ENCODE measurements at regions not wholly inside any gene's neighbourhood (a gene's known extent, or its start where the extent isn't known, plus 50 kb on each side); places are given as distances from the start of the nearest gene placed in this dataset.

DNA sequence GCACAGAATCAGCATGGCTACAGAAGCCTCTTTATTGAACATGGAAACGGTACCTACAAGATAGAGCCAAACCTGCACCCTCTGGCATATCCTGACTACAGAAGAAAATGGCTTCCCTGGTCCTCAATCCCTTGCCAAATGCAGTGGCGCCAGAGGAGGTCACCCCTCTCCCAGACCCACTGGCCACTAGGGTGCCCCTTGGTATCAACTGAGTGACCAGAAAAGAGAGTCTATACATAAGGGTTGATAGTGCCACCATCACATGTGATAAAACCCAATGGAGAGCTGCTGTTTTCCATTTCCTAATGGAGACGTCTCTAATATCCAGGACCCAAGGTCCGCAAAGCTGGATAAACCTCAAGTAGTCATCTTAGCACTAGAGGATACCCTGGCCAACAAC lies 52.7 kb upstream of the ALK start:
- DNase-seq, result no peak

- no peak for DNase-seq
Observed at GRCh38 chr2:29977284-29977683, 55.9 kb upstream of the ALK start.

DNA sequence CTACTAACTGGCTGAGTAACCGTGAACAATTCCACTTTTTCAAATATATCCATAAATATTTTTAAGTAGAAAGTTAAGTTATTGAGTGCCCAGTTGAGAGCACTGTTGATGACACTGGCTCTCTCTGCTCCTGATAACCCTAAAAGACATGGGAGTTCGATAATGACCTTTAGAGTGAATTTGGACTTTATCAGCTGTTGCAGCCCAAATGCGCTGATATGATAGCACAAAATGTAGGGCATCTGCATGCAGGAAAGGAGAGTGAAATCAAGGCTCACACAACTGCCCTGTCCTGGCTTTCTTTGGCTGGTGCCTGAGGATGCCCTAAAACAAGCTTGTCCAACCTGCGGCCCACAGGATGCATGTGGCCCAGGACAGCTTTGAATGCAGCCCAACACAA lies 60.0 kb upstream of the ALK start:
- DNase-seq, result no peak

DNA sequence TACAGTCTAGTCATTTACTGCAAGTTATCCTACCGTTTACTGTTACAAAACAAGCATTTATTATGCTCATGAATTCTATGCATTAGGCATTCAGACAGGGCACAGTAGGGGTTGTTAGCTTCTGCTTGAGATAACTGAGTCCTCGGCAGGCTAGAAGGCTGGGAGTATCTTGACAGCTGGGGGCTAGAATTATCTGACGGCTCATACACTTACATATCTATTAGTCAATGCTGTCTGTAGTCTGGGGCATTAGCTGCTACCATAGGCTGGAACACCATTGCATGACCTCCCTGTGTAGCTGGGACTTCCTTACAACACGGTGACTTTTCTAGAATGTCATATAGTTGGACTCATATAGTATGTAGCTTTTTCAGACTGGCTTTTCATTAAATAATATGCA lies 61.9 kb upstream of the ALK start:
- DNase-seq, result no peak

DNA sequence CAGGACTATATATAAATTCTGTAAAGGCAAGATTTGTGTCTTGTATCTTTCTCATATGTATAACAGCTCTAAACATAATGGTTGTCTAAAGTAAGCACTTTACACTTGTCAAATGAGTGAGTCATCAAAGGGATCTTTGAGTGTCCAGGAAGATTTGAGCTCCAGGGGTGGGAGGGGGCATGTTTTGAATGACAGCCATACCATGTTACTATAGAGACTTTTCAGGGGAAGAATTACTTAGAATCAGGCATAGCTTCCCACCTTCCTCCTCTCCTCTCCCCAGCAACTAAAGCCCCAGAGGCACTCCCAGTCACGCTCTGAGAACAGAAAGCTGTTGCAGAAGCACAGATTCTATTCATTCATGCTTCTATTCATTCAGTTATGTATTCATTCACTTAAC lies 65.8 kb upstream of the ALK start:
- no peak for DNase-seq

DNA sequence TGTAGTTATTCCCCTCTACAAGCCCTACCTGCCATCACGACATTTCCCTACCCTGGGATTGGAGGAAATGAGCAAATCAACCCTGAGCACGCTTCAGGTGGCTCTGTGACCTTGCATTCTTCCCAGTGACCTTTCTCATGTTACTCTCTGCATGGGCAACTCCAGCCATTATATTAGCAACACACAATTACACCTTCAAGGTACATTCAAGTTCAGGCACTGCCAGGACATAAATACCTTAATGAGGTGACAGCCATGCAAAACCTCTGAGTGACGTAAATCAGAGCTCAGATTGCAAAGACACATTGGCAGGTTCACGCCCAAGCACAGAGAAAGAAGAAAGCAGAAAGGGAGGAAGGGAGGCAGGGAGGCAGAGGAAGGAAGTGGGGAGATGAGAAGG lies 68.7 kb upstream of the ALK start:
- DNase-seq, result no peak

DNA sequence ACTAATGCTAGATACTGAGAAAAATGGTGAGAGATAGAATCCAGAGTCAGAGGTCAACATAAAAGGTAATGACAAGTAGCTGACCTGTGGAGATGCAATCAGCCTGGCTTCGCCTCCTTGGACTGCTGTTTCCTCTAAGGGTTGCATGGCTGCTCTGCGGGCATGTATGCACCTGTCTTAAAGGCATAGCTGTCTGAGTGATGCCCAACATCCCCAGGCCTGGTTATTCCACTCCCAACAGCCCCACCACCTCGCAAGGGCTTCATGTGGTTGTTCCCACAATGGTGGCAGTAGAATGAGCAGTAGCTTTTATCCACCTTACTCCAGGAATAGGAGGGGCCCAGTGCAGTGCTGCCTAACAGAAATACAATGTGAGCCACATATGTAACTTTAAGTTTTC lies 69.7 kb upstream of the ALK start:
- DNase-seq, result no peak

- DNase-seq, result no peak
Observed at GRCh38 chr2:29995241-29995640, 73.9 kb upstream of the ALK start.

GRCh38 chr2:30003128-30003527 lies 81.7 kb upstream of the ALK start:
- no peak for DNase-seq

DNA sequence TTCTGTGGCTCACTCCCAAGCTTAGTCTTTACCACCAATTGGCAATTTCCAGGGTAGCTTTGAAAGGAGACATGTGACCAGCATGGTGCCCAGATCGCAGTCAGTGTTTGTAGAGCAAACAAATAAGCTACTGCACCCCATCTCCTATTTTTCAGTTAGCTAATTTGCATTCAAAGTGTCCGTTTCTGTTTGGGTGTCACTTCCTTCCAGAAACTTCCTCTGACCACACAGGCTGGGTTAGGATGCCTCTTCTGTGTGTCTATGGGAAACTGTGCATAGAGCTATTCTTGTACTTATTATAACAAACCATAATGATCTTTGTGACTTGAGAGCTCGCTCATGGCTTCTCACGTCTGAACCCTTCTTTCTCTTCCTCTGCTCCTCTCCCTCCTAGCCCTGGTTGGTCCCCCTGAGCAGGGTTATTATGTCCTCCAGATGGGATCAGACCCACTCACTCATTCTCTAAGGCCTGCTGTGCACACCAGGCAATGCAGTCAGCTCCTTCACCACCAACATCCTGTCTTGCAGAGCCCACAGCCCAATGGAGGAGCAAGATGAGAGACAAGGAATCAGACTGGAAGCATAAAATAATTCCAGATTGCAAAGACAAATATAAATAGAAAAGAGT lies 101.2 kb upstream of the ALK start:
- no peak for DNase-seq

DNA sequence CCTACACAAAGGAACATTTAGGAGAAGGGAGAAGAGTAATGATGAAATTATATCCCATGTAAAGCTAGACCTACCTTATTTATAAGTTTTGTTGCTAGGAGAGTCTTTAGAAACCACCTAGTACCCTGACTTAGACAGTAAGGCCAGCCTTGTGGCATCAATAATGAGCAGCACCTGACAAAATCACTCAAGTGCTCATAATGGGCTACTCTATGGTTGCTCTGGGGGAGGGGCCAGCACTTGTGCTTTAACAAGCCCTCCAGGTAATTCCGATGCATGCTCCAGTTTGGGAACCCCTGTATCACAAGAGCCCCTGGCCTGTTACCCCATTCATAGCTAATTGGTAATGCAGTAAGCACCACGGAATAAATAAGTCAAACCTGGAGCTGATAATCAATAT lies 102.9 kb upstream of the ALK start:
- DNase-seq, result no peak

GRCh38 chr2:30026091-30027055 lies 105.0 kb upstream of the ALK start:
- peak; percentile 47 for DNase-seq

GRCh38 chr2:30029804-30030203 lies 108.4 kb upstream of the ALK start:
- DNase-seq, result no peak

GRCh38 chr2:30030361-30030760 lies 109.0 kb upstream of the ALK start:
- DNase-seq, result no peak

DNA sequence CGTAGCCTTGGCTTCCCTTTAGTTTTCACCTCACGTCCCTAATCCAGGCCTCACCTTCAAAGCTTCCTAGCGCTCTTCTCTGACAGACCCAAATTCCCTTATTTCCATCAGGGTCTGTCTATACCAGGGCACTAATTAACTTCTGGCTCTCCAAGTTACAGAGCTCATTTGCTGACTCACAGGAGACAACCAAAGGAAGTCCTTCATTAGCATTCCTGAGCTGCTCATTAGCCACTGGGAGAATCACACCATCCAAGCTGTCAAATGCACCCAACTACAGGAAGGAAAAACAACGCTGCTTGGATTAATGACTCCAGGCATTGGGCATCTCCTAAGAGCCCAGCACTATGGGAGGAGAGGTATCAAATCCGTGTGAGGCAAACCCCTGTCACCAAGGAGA lies 109.8 kb upstream of the ALK start:
- no peak for DNase-seq

- no peak for DNase-seq
Observed at GRCh38 chr2:30034052-30034775, 112.6 kb upstream of the YPEL5 start.

DNA sequence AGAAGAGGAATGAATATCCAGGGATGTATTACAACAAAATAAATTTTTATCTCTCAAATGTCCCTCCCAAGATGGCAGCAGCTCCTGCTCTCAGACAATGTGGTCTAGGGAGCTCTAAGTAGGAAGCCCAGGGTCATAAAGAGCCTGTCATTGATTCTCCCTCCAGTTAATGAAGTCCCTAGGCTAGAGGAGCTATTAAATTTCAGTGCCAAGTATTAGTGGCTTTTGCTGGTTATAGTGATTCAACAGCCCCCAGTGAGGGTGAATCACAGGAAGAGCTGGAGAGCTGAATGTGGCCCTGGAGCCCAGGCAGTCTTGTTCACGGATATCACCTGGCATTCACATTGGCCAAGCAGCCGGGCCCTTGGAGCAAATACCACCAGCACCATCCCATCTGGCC lies 109.8 kb upstream of the YPEL5 start:
- no peak for DNase-seq

DNA sequence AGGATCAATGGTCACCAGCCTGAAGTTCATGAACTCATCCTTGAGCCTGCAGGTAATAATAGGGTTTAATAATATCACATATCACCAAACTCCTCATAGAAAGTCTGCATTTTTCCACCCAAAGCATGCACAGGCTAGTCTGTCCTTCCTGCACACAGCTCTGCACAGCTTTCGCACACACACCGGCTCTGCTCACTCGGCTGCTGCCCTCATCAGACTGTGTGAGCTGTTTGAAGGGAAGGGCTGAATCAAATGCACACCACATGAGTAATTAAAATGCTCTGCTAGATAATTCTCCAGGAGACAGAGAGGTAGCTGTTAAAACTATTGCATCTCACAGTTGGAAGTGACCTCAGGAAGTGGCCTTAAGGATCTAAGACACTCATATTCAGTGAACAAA lies 108.4 kb upstream of the YPEL5 start:
- DNase-seq, result no peak

DNA sequence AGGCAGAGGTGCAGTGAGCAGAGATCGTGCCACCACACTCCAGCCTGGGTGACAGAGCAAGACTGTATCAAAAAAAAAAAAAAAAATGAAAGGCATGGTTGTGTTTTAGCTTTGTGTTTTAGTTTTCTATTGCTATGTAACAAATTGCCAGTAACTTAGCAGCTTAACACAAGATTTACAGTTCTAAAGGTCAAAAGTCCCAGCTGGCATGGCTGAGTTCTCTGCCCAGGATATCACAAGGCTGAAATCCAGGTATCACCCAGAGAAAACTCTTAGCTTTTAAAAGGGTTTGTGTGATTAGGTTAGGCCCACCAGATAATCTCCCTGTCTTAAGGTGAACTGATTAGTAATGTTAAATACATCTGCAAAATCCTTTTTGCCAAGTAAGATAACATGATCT lies 107.7 kb upstream of the YPEL5 start:
- DNase-seq, result no peak

GRCh38 chr2:30040147-30040546 lies 106.7 kb upstream of the YPEL5 start:
- no peak for DNase-seq

DNA sequence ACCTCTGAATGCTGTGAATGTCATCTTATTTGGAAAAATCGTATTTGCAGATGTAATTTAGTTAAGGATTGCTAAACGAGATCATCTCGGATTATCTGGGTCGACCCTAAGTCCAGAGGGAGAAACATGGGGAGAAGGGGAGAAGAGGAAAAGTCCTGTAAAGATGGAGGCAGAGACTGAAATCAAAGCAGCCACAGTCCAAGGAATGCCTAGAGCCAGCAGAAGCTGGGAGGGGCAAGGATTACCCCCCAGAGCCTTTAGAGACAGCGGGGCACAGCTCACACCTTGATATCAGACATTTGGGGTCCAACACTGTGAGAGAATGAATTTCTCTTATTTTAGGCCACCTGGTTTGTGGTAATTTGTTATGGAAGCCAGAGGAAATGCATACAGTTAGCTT lies 104.9 kb upstream of the YPEL5 start:
- DNase-seq, result no peak

GRCh38 chr2:30046396-30046795 lies 100.4 kb upstream of the YPEL5 start:
- no peak for DNase-seq

DNA sequence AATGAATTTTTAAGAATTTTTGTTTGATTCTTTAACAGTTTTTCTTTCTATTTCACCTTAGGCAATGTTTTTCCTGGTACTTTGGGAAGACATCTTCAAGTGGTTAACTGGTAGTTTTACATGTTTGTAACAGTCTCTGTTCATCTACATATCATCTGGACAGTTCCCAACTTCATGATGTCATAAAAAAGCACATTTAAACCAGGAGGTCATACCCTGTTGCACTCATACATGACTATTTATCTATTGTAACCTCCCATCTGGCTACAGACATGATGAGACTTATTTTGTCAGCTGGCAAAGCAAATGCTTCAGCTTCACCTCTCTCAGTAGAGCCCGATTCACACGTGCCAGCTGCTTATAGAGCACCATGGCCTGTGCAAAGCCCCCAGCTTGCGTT lies 99.8 kb upstream of the YPEL5 start:
- no peak for DNase-seq

GRCh38 chr2:30048636-30049175 lies 98.1 kb upstream of the YPEL5 start:
- no peak for DNase-seq
